Fibroblast of lung (primary cell): ENCODE measurements at regions not wholly inside any gene's neighbourhood (a gene's known extent, or its start where the extent isn't known, plus 50 kb on each side); places are given as distances from the start of the nearest gene placed in this dataset.
A peak's percentile ranks its signal among the peaks of the same experiment; 100 is the strongest.

ENCODE experiments used
- DNase-seq, 2 donors: peaks; one replicate each; pipeline versions ENCODE4 v3.0.0 to v3.0.0-alpha.2; 2010; ENCODE audit warnings: low read depth in 2 of 2
- H2AFZ ChIP-seq: 2 replicates; pipeline ENCODE4 v1.5.1; 2012; ENCODE audit warnings: low read length, control low read depth, inconsistent platforms
- H3K27ac ChIP-seq: 2 replicates; pipeline ENCODE4 v1.5.1; 2011; ENCODE audit warnings: low read length, control low read depth; ENCODE audit not compliant: insufficient read depth
- H3K27me3 ChIP-seq: 2 replicates; pipeline ENCODE4 v1.5.1; 2011; ENCODE audit warnings: mild to moderate bottlenecking, low read length; ENCODE audit not compliant: control insufficient read depth, insufficient read depth
- H3K36me3 ChIP-seq: 2 replicates; pipeline ENCODE4 v1.5.1; 2011; ENCODE audit warnings: low read length; ENCODE audit not compliant: control insufficient read depth, insufficient read depth
- H3K4me1 ChIP-seq: 2 replicates; pipeline ENCODE4 v1.5.1; 2011; ENCODE audit warnings: low read length; ENCODE audit not compliant: control insufficient read depth, insufficient read depth; ENCODE audit errors: extremely low read depth
- H3K4me2 ChIP-seq: 2 replicates; pipeline ENCODE4 v1.5.1; 2011; ENCODE audit warnings: low read length, control low read depth; ENCODE audit not compliant: insufficient read depth; ENCODE audit errors: extremely low read depth
- H3K4me3 ChIP-seq, 4 experiments: fragments of 200-600 bp in 1 of 4; sonication (generic) in 1 of 4; replicated peaks in 1 of 4; 2 replicates each; pipeline ENCODE4 v1.5.1; 2011 to 2016; ENCODE audit warnings: low read length in 4 of 4, low read depth in 3 of 4, mild to moderate bottlenecking in 3 of 4, control low read depth in 2 of 4, inconsistent platforms in 1 of 4, mixed read lengths in 1 of 4; ENCODE audit not compliant: insufficient read depth in 1 of 4; ENCODE audit errors: control extremely low read depth in 1 of 4
- H3K79me2 ChIP-seq: 2 replicates; pipeline ENCODE4 v1.5.1; 2012; ENCODE audit warnings: mild to moderate bottlenecking, low read length, inconsistent platforms; ENCODE audit not compliant: control insufficient read depth, insufficient read depth
- H3K9ac ChIP-seq: 2 replicates; pipeline ENCODE4 v1.5.1; 2011; ENCODE audit warnings: mild to moderate bottlenecking, low read length, control low read depth; ENCODE audit not compliant: insufficient read depth
- H3K9me3 ChIP-seq: 2 replicates; pipeline ENCODE4 v1.5.1; 2012; ENCODE audit warnings: low read depth, low read length; ENCODE audit not compliant: control insufficient read depth, insufficient read depth
- H4K20me1 ChIP-seq: 2 replicates; pipeline ENCODE4 v1.5.1; 2011; ENCODE audit warnings: low read length; ENCODE audit not compliant: control insufficient read depth, insufficient read depth; ENCODE audit errors: extremely low read depth
- CTCF ChIP-seq, 2 donors: IDR thresholded peaks in 1 of 2; conservative IDR thresholded peaks in 1 of 2; 1 replicate in 1 of 2; 2 replicates in 1 of 2; pipeline ENCODE4 v1.5.1; 2011 to 2012; ENCODE audit warnings: low read length in 2 of 2, control low read depth in 1 of 2, inconsistent platforms in 1 of 2, low read depth in 1 of 2, mild to moderate bottlenecking in 1 of 2
- EZH2 ChIP-seq: IDR thresholded peaks from 2 replicates; pipeline ENCODE4 v1.5.1; 2012; ENCODE audit warnings: low read length, control low read depth, mild to moderate bottlenecking; ENCODE audit errors: missing control alignments

- peak; percentile 46 to 67 for DNase-seq
- H3K79me2 ChIP-seq = no peaks in the 10 kb centered on the region
- peaks cover 7% of the 10 kb centered on the region for H3K27me3 ChIP-seq
- no peaks in the 10 kb centered on the region for H4K20me1 ChIP-seq
- H3K4me3 ChIP-seq = peak overlapping the region in 2 of 4 experiments; percentile 42 to 61
- no peaks in the 10 kb centered on the region for H3K4me1 ChIP-seq
- peak overlapping the region; percentile 56 for H3K4me2 ChIP-seq
- no peak overlapping the region for H3K27ac ChIP-seq
- peak; percentile 88 to 93 for TF ChIP-seq CTCF (conservative IDR thresholded peaks at IDR 0.05 in 1 of 2, IDR thresholded peaks at IDR 0.05 in 1 of 2; ENCODE audit: low read depth in 1 of 2, low read length in 2 of 2)
- TF ChIP-seq EZH2 = no peak
- H2AFZ ChIP-seq = no peak overlapping the region
- no peaks in the 10 kb centered on the region for H3K36me3 ChIP-seq
- no peaks in the 10 kb centered on the region for H3K9me3 ChIP-seq
- no peak overlapping the region for H3K9ac ChIP-seq
These were observed 72.8 kb downstream of the S1PR1 start for GRCh38 chr1:101309334-101310311.

GRCh38 chr1:101310506-101310905 lies 73.7 kb downstream of the S1PR1 start:
- H4K20me1 ChIP-seq = no peaks in the 10 kb centered on the region
- no peak for TF ChIP-seq CTCF (conservative IDR thresholded peaks at IDR 0.05 in 1 of 2, IDR thresholded peaks at IDR 0.05 in 1 of 2; ENCODE audit: low read depth in 1 of 2, low read length in 2 of 2)
- no peak for TF ChIP-seq EZH2
- no peak overlapping the region for H3K9ac ChIP-seq
- DNase-seq = no peak
- H3K27me3 ChIP-seq = peaks cover 7% of the 10 kb centered on the region
- H2AFZ ChIP-seq = no peak overlapping the region
- no peaks in the 10 kb centered on the region for H3K79me2 ChIP-seq
- H3K4me1 ChIP-seq = no peaks in the 10 kb centered on the region
- H3K36me3 ChIP-seq = no peaks in the 10 kb centered on the region
- no peak overlapping the region for H3K4me2 ChIP-seq
- no peak overlapping the region for H3K27ac ChIP-seq
- H3K4me3 ChIP-seq = no peak overlapping the region
- H3K9me3 ChIP-seq = no peaks in the 10 kb centered on the region

- H2AFZ ChIP-seq = no peak overlapping the region
- TF ChIP-seq EZH2 (no peak), CTCF (conservative IDR thresholded peaks at IDR 0.05 in 1 of 2, IDR thresholded peaks at IDR 0.05 in 1 of 2; ENCODE audit: low read depth in 1 of 2, low read length in 2 of 2) (no peak)
- peaks cover 7% of the 10 kb centered on the region for H3K27me3 ChIP-seq
These were observed 74.5 kb downstream of the S1PR1 start for GRCh38 chr1:101311146-101311920.

More at GRCh38 chr1:101311146-101311920, 74.5 kb downstream of the S1PR1 start:
- H4K20me1 ChIP-seq = no peaks in the 10 kb centered on the region
- no peaks in the 10 kb centered on the region for H3K9me3 ChIP-seq
- no peak for DNase-seq
- H3K79me2 ChIP-seq = no peaks in the 10 kb centered on the region
- no peaks in the 10 kb centered on the region for H3K4me1 ChIP-seq
- H3K4me3 ChIP-seq = no peak overlapping the region
- no peak overlapping the region for H3K27ac ChIP-seq
- no peak overlapping the region for H3K4me2 ChIP-seq
- no peak overlapping the region for H3K9ac ChIP-seq
- H3K36me3 ChIP-seq = no peaks in the 10 kb centered on the region
